Subcutaneous abdominal adipose tissue (tissue), 5 donors: ENCODE measurements at regions not wholly inside any gene's neighbourhood (a gene's known extent, or its start where the extent isn't known, plus 50 kb on each side); places are given as distances from the start of the nearest gene placed in this dataset.

ENCODE experiments used
- H3K27ac ChIP-seq: one replicate; pipeline ENCODE4 v1.7.0; 2013; ENCODE audit warnings: low read depth, mild to moderate bottlenecking, inconsistent platforms, low read length, moderate library complexity
- H3K27me3 ChIP-seq, 5 donors: one replicate each; pipeline ENCODE4 v1.7.0; 2013; ENCODE audit warnings: low read length in 5 of 5, inconsistent platforms in 1 of 5; ENCODE audit not compliant: control insufficient read depth in 5 of 5, insufficient read depth in 4 of 5
- H3K36me3 ChIP-seq, 5 donors: one replicate each; pipeline ENCODE4 v1.7.0; 2013; ENCODE audit warnings: low read length in 5 of 5; ENCODE audit not compliant: control insufficient read depth in 5 of 5, insufficient read depth in 5 of 5
- H3K4me1 ChIP-seq, 5 donors: one replicate each; pipeline ENCODE4 v1.7.0; 2013; ENCODE audit warnings: low read length in 5 of 5, mild to moderate bottlenecking in 3 of 5, moderate library complexity in 1 of 5; ENCODE audit not compliant: control insufficient read depth in 5 of 5, insufficient read depth in 5 of 5
- H3K4me3 ChIP-seq, 5 donors: one replicate each; pipeline ENCODE4 v1.7.0; 2013; ENCODE audit warnings: low read length in 5 of 5, low read depth in 1 of 5
- H3K9ac ChIP-seq, 5 donors: one replicate each; pipeline ENCODE4 v1.7.0; 2013; ENCODE audit warnings: low read length in 5 of 5, mild to moderate bottlenecking in 4 of 5, moderate library complexity in 3 of 5
- H3K9me3 ChIP-seq, 5 donors: one replicate each; pipeline ENCODE4 v1.7.0; 2013; ENCODE audit warnings: low read length in 5 of 5; ENCODE audit not compliant: control insufficient read depth in 5 of 5
- donor health status: healthy.
- donor health status: healthy.
- donor health status: healthy.
- donor health status: healthy.
- donor health status: healthy.

- Histone ChIP-seq H3K36me3 (no peaks in the 10 kb centered on the region), H3K4me1 (peaks cover 0 to 45% (median 31%) of the 10 kb centered on the region in 5 donors), H3K27ac (no peak overlapping the region), H3K4me3 (no peak overlapping the region), H3K27me3 (peaks cover 0 to 7% (median 5%) of the 10 kb centered on the region in 5 donors), H3K9ac (no peak overlapping the region), H3K9me3 (no peaks in the 10 kb centered on the region)
Observed at GRCh38 chr16:86213437-86214205, 296.7 kb upstream of the FOXF1 start.

- H3K27me3 ChIP-seq = peaks cover 0 to 9% (median 5%) of the 10 kb centered on the region in 5 donors
- peak overlapping the region; percentile 25 for H3K27ac ChIP-seq
- no peaks in the 10 kb centered on the region for H3K36me3 ChIP-seq
- H3K9ac ChIP-seq = peak overlapping the region in 1 of 5 donors; percentile 20
- no peak overlapping the region for H3K4me3 ChIP-seq
- H3K4me1 ChIP-seq = peaks cover 0 to 45% (median 31%) of the 10 kb centered on the region in 5 donors
- no peaks in the 10 kb centered on the region for H3K9me3 ChIP-seq
Observed at GRCh38 chr16:86214326-86215232, 295.7 kb upstream of the FOXF1 start.

- no peak overlapping the region for H3K4me3 ChIP-seq
- H3K36me3 ChIP-seq = no peaks in the 10 kb centered on the region
- no peak overlapping the region for H3K9ac ChIP-seq
- peaks cover 0 to 45% (median 31%) of the 10 kb centered on the region in 5 donors for H3K4me1 ChIP-seq
- H3K27me3 ChIP-seq = peaks cover 0 to 13% (median 5%) of the 10 kb centered on the region in 5 donors
- H3K9me3 ChIP-seq = no peaks in the 10 kb centered on the region
- H3K27ac ChIP-seq = peak overlapping the region; percentile 25
Observed at GRCh38 chr16:86215233-86215978, 294.9 kb upstream of the FOXF1 start.

- H3K36me3 ChIP-seq = no peaks in the 10 kb centered on the region
- H3K4me1 ChIP-seq = peaks cover 0 to 45% (median 31%) of the 10 kb centered on the region in 5 donors
- H3K9ac ChIP-seq = no peak overlapping the region
- H3K4me3 ChIP-seq = no peak overlapping the region
- H3K27ac ChIP-seq = no peak overlapping the region
- peaks cover 0 to 15% (median 5%) of the 10 kb centered on the region in 5 donors for H3K27me3 ChIP-seq
- no peaks in the 10 kb centered on the region for H3K9me3 ChIP-seq
Observed at GRCh38 chr16:86215979-86216585, 294.2 kb upstream of the FOXF1 start.

- Histone ChIP-seq H3K9me3 (no peaks in the 10 kb centered on the region), H3K9ac (no peak overlapping the region), H3K27ac (no peak overlapping the region), H3K4me1 (peaks cover 0 to 45% (median 31%) of the 10 kb centered on the region in 5 donors), H3K4me3 (no peak overlapping the region), H3K27me3 (peaks cover 0 to 20% (median 7%) of the 10 kb centered on the region in 5 donors), H3K36me3 (no peaks in the 10 kb centered on the region)
Observed at GRCh38 chr16:86216591-86216990, 293.7 kb upstream of the FOXF1 start.

GRCh38 chr16:86217001-86217890 lies 293.1 kb upstream of the FOXF1 start:
- H3K36me3 ChIP-seq = no peaks in the 10 kb centered on the region
- no peak overlapping the region for H3K27ac ChIP-seq
- no peak overlapping the region for H3K4me3 ChIP-seq
- no peaks in the 10 kb centered on the region for H3K9me3 ChIP-seq
- no peak overlapping the region for H3K9ac ChIP-seq
- peaks cover 0 to 25% (median 7%) of the 10 kb centered on the region in 5 donors for H3K27me3 ChIP-seq
- H3K4me1 ChIP-seq = peaks cover 0 to 42% (median 28%) of the 10 kb centered on the region in 5 donors

- H3K27me3 ChIP-seq = peaks cover 0 to 32% (median 7%) of the 10 kb centered on the region in 5 donors
- no peak overlapping the region for H3K4me3 ChIP-seq
- no peaks in the 10 kb centered on the region for H3K36me3 ChIP-seq
- H3K9ac ChIP-seq = no peak overlapping the region
- H3K9me3 ChIP-seq = no peaks in the 10 kb centered on the region
- H3K4me1 ChIP-seq = peaks cover 0 to 41% (median 34%) of the 10 kb centered on the region in 5 donors
- H3K27ac ChIP-seq = no peak overlapping the region
Observed at GRCh38 chr16:86217891-86218270, 292.4 kb upstream of the FOXF1 start.

- H3K36me3 ChIP-seq = no peaks in the 10 kb centered on the region
- peaks cover 0 to 35% (median 7%) of the 10 kb centered on the region in 5 donors for H3K27me3 ChIP-seq
- no peak overlapping the region for H3K27ac ChIP-seq
- no peak overlapping the region for H3K9ac ChIP-seq
- H3K4me3 ChIP-seq = no peak overlapping the region
- H3K4me1 ChIP-seq = peaks cover 0 to 41% (median 32%) of the 10 kb centered on the region in 5 donors
- H3K9me3 ChIP-seq = no peaks in the 10 kb centered on the region
Observed at GRCh38 chr16:86218479-86219170, 291.7 kb upstream of the FOXF1 start.
